ENCODE measurements at regions not wholly inside any gene's neighbourhood (a gene's known extent, or its start where the extent isn't known, plus 50 kb on each side); places are given as distances from the start of the nearest gene placed in this dataset.

GRCh38 chr7:79570903-79571302 is 117.4 kb upstream of the MAGI2 start:
- TF ChIP-seq POLR2AphosphoS5 (IDR thresholded peaks at IDR 0.05; ENCODE audit: borderline replicate concordance, low read depth, low read length) (no peak), EZH2 (IDR thresholded peaks at IDR 0.05) (no peak)
